MM.1S (cell line): ENCODE measurements at regions not wholly inside any gene's neighbourhood (a gene's known extent, or its start where the extent isn't known, plus 50 kb on each side); places are given as distances from the start of the nearest gene placed in this dataset.

ENCODE experiments used
- DNase-seq: peaks from one replicate; pipeline ENCODE4 v3.0.0-alpha.2; 2015
- H2AFZ ChIP-seq: fragments of 300-600 bp; sonication (generic); 2 replicates; pipeline ENCODE4 v1.6.0; 2016; ENCODE audit warnings: antibody characterized with exemption, low read length
- H3F3A ChIP-seq: fragments of 300-600 bp; sonication (generic); 2 replicates; pipeline ENCODE4 v1.6.1; 2016; ENCODE audit warnings: mild to moderate bottlenecking, antibody characterized with exemption, low read length, moderate library complexity, mixed read lengths; ENCODE audit not compliant: insufficient read depth
- H3K27ac ChIP-seq: fragments of 300-600 bp; sonication (generic); 2 replicates; pipeline ENCODE4 v1.5.1; 2016; ENCODE audit warnings: mild to moderate bottlenecking, low read length
- H3K27me3 ChIP-seq: fragments of 300-600 bp; sonication (generic); replicated peaks from 2 replicates; pipeline ENCODE4 v1.6.0; 2016; ENCODE audit warnings: low read length; ENCODE audit not compliant: insufficient read depth
- H3K36me3 ChIP-seq: fragments of 300-600 bp; sonication (generic); replicated peaks from 2 replicates; pipeline ENCODE4 v1.6.1; 2016; ENCODE audit warnings: mild to moderate bottlenecking, low read length, mixed read lengths; ENCODE audit not compliant: insufficient read depth
- H3K4me1 ChIP-seq: fragments of 300-600 bp; sonication (generic); 2 replicates; pipeline ENCODE4 v1.6.1; 2016; ENCODE audit warnings: low read length, mixed read lengths
- H3K4me2 ChIP-seq: fragments of 300-600 bp; sonication (generic); 2 replicates; pipeline ENCODE4 v1.6.0; 2016; ENCODE audit warnings: low read depth, low read length
- H3K4me3 ChIP-seq: fragments of 300-600 bp; sonication (generic); 2 replicates; pipeline ENCODE4 v1.5.1; 2016; ENCODE audit warnings: low read length, mixed read lengths
- H3K79me2 ChIP-seq: fragments of 300-600 bp; sonication (generic); 2 replicates; pipeline ENCODE4 v1.6.1; 2016; ENCODE audit warnings: mixed run types, low read length, mixed read lengths
- H3K9ac ChIP-seq: fragments of 300-600 bp; sonication (generic); 2 replicates; pipeline ENCODE4 v1.6.1; 2016; ENCODE audit warnings: low read length, mixed read lengths
- H3K9me2 ChIP-seq: fragments of 300-600 bp; sonication (generic); replicated peaks from 2 replicates; pipeline ENCODE4 v1.6.1; 2016; ENCODE audit warnings: mild to moderate bottlenecking, low read length, mixed read lengths; ENCODE audit not compliant: insufficient read depth
- H3K9me3 ChIP-seq: fragments of 300-600 bp; sonication (generic); replicated peaks from 2 replicates; pipeline ENCODE4 v1.6.1; 2016; ENCODE audit warnings: mild to moderate bottlenecking, low read length, mixed read lengths; ENCODE audit not compliant: insufficient read depth
- H4K20me1 ChIP-seq: fragments of 300-600 bp; sonication (generic); 2 replicates; pipeline ENCODE4 v1.6.1; 2016; ENCODE audit warnings: mild to moderate bottlenecking, low read length, moderate library complexity, mixed read lengths; ENCODE audit not compliant: insufficient read depth
- CTCF ChIP-seq: fragments of 300-600 bp; sonication (generic); IDR thresholded peaks from 2 replicates; pipeline ENCODE4 v1.5.1; 2016; ENCODE audit warnings: antibody characterized with exemption, low read length, mixed read lengths
- EZH2 ChIP-seq: fragments of 300-600 bp; sonication (generic); optimal IDR thresholded peaks from 2 replicates; pipeline ENCODE3; 2017; ENCODE audit warnings: low read depth, mild to moderate bottlenecking, antibody characterized with exemption, low read length, mixed read lengths
- EZH2phosphoT487 ChIP-seq: fragments of 300-600 bp; sonication (generic); IDR thresholded peaks from 2 replicates; pipeline ENCODE4 v1.6.1; 2018; ENCODE audit warnings: antibody characterized with exemption, low read length

- no peak overlapping the region for H3K27ac ChIP-seq
- no peaks in the 10 kb centered on the region for H3F3A ChIP-seq
- H3K4me3 ChIP-seq: no peak overlapping the region
- H3K79me2 ChIP-seq: no peaks in the 10 kb centered on the region
- no peak overlapping the region for H3K9ac ChIP-seq
- no peaks in the 10 kb centered on the region for H3K36me3 ChIP-seq
- no peaks in the 10 kb centered on the region for H4K20me1 ChIP-seq
- no peak overlapping the region for H3K4me2 ChIP-seq
- H3K9me2 ChIP-seq: no peaks in the 10 kb centered on the region; the same call in 1 of the 2 replicates
- H2AFZ ChIP-seq: no peak overlapping the region
- H3K4me1 ChIP-seq: no peaks in the 10 kb centered on the region
- H3K9me3 ChIP-seq: no peaks in the 10 kb centered on the region
- no peaks in the 10 kb centered on the region for H3K27me3 ChIP-seq
- TF ChIP-seq CTCF: no peak
- TF ChIP-seq EZH2: no peak
- no peak for TF ChIP-seq EZH2phosphoT487
- no peak for DNase-seq
Measured at GRCh38 chr17:70017112-70017511, 57.9 kb upstream of the KCNJ16 start.

GRCh38 chr17:70017941-70018340 is 57.1 kb upstream of the KCNJ16 start:
- Histone ChIP-seq H3F3A (no peaks in the 10 kb centered on the region), H3K4me2 (no peak overlapping the region), H3K9ac (no peak overlapping the region), H3K9me3 (no peaks in the 10 kb centered on the region), H3K27me3 (no peaks in the 10 kb centered on the region), H3K79me2 (no peaks in the 10 kb centered on the region), H2AFZ (no peak overlapping the region), H3K4me3 (no peak overlapping the region), H3K36me3 (no peaks in the 10 kb centered on the region), H3K9me2 (no peaks in the 10 kb centered on the region; the same call in 1 of the 2 replicates), H3K27ac (no peak overlapping the region), H4K20me1 (no peaks in the 10 kb centered on the region), H3K4me1 (no peaks in the 10 kb centered on the region)
- TF ChIP-seq EZH2phosphoT487 (no peak), EZH2 (no peak), CTCF (no peak)
- no peak for DNase-seq

GRCh38 chr17:70021726-70022125 is 53.3 kb upstream of the KCNJ16 start:
- Histone ChIP-seq H3K9me3 (no peaks in the 10 kb centered on the region), H3K27ac (no peak overlapping the region), H3K4me1 (no peaks in the 10 kb centered on the region), H3K9me2 (no peaks in the 10 kb centered on the region), H3K4me3 (no peak overlapping the region), H4K20me1 (no peaks in the 10 kb centered on the region), H3K27me3 (no peaks in the 10 kb centered on the region), H3K36me3 (no peaks in the 10 kb centered on the region), H3F3A (no peaks in the 10 kb centered on the region), H3K4me2 (no peak overlapping the region), H3K79me2 (no peaks in the 10 kb centered on the region), H3K9ac (no peak overlapping the region), H2AFZ (no peak overlapping the region)
- DNase-seq: no peak
- TF ChIP-seq EZH2 (no peak), EZH2phosphoT487 (no peak), CTCF (no peak)
